ENCODE measurements at regions not wholly inside any gene's neighbourhood (a gene's known extent, or its start where the extent isn't known, plus 50 kb on each side); places are given as distances from the start of the nearest gene placed in this dataset.
"Not testable (repeated sequence)": the region's sequence is repeated elsewhere in the genome, so short reads cannot be mapped to it uniquely, and the experiment has no call there.

GRCh38 chr22:42217752-42218280, 52.6 kb downstream of the TCF20 start:
- peak; percentile 4 for DNase-seq (ENCODE audit: low read depth)

GRCh38 chr22:42217019-42217751, 53.3 kb downstream of the TCF20 start:
- DNase-seq (ENCODE audit: low read depth) = no peak

GRCh38 chr22:42214633-42215415, 55.6 kb downstream of the TCF20 start:
- no peak for DNase-seq (ENCODE audit: low read depth)

GRCh38 chr22:42208362-42208761, 62.1 kb downstream of the TCF20 start:
- DNase-seq (ENCODE audit: low read depth) = no peak

- no peak for DNase-seq (ENCODE audit: low read depth)
These were observed 62.5 kb downstream of the TCF20 start for GRCh38 chr22:42207918-42208317.

GRCh38 chr22:42203609-42204008, 66.8 kb downstream of the TCF20 start:
- DNase-seq (ENCODE audit: low read depth) = no peak

GRCh38 chr22:42202669-42203068, 67.8 kb downstream of the TCF20 start:
- DNase-seq (ENCODE audit: low read depth) = peak; percentile 38

- no peak for DNase-seq (ENCODE audit: low read depth)
These were observed 68.4 kb downstream of the TCF20 start for GRCh38 chr22:42202048-42202447.

GRCh38 chr22:42199025-42199424, 68.4 kb upstream of the CYP2D6 start:
- DNase-seq (ENCODE audit: low read depth) = no peak

GRCh38 chr22:42198226-42198625, 67.6 kb upstream of the CYP2D6 start:
- DNase-seq (ENCODE audit: low read depth) = no peak

- DNase-seq (ENCODE audit: low read depth) = no peak
These were observed 65.8 kb upstream of the CYP2D6 start for GRCh38 chr22:42196454-42196853.

- no peak for DNase-seq (ENCODE audit: low read depth)
These were observed 64.3 kb upstream of the CYP2D6 start for GRCh38 chr22:42194953-42195352.

GRCh38 chr22:42194104-42194851, 63.7 kb upstream of the CYP2D6 start:
- no peak for DNase-seq (ENCODE audit: low read depth)

- DNase-seq (ENCODE audit: low read depth) = no peak
These were observed 61.9 kb upstream of the CYP2D6 start for GRCh38 chr22:42192547-42192946.

GRCh38 chr22:42190274-42190673, 59.7 kb upstream of the CYP2D6 start:
- DNase-seq (ENCODE audit: low read depth) = peak; percentile 37

- no peak for DNase-seq (ENCODE audit: low read depth)
These were observed 59.2 kb upstream of the CYP2D6 start for GRCh38 chr22:42189761-42190160.

- DNase-seq (ENCODE audit: low read depth) = peak; percentile 45
These were observed 58.3 kb upstream of the CYP2D6 start for GRCh38 chr22:42188808-42189447.

- no peak for DNase-seq (ENCODE audit: low read depth)
These were observed 57.0 kb upstream of the CYP2D6 start for GRCh38 chr22:42187646-42188045.

GRCh38 chr22:42185915-42186439, 55.4 kb upstream of the CYP2D6 start:
- DNase-seq (ENCODE audit: low read depth) = no peak

GRCh38 chr22:42184852-42185251, 54.2 kb upstream of the CYP2D6 start:
- DNase-seq (ENCODE audit: low read depth) = no peak

- not testable (repeated sequence) for DNase-seq (ENCODE audit: low read depth)
These were observed 53.0 kb upstream of the CYP2D6 start for GRCh38 chr22:42183461-42184059.
